ENCODE measurements at regions not wholly inside any gene's neighbourhood (a gene's known extent, or its start where the extent isn't known, plus 50 kb on each side); places are given as distances from the start of the nearest gene placed in this dataset.

DNA sequence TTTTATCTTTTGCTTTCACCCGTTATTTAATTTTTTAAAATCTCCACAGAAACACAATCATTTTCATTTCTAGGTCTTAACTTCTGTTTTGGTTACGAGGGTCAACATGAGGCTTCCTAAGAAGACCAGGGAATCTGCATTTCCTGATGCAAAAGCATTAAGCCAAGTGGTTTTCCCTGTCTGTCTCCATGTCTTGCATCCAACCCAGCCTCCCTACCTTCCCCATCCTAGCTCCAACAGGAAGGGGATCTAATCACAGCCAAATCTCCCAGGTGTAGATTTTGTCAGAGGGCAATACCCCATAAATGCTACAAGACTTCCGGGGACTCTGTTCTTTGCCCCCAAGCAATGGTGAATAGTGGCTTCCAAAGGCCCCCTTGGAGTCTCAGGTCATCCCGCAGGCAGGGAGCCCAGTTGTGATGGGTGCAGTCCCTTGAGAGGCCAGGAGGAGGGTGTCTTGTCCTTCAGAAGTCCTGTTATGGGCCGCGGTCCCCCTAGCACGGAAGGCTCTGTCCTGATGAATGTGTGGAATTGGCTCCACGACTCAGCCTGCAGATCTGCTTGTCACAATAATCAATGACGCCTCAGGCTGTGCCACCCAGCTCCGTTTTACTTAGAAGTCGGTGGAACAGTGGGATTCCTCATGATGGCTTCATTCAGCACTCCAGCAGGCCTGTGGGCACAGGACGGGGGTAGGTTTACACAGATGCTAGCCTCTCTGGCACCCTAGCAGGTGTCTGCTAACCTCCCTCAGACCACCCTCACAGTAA lies 141.1 kb downstream of the RGS9 start:
- in situ Hi-C loops (cut with HindIII; ENCODE audit: low sequenced_read_pairs): no loop called here

DNA sequence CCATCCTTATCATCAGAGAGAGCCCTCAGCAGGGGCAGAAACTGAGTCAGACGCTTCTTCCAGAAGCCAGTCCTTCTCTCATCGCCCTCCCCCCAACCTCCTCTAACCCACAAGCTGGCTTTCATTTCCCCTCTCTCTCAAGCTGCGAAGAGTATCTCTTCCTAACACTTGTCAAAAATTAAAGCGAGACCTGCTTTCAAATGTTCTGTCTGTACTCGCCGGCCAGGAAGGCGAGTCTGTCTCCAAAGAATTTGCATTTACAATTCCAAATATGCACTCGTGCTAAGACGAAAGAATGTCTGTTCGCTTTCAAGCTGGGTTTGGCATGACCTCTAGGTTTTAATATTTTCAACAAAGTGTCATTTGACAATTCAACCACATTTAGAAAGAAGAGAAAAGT lies 140.4 kb downstream of the RGS9 start:
- in situ Hi-C loops (cut with HindIII; ENCODE audit: low sequenced_read_pairs): no loop called here
